ENCODE measurements at regions not wholly inside any gene's neighbourhood (a gene's known extent, or its start where the extent isn't known, plus 50 kb on each side); places are given as distances from the start of the nearest gene placed in this dataset.

- Histone ChIP-seq H3K27me3 (ENCODE audit: insufficient read depth, low read length) (no peaks in the 10 kb centered on the region), H3K4me3 (ENCODE audit: low read length in 2 of 2) (no peak overlapping the region), H3K4me1 (ENCODE audit: insufficient read depth, low read length) (no peaks in the 10 kb centered on the region), H3K9me3 (ENCODE audit: control insufficient read depth in 1 of 2, low read length in 2 of 2) (no peaks in the 10 kb centered on the region), H3K27ac (ENCODE audit: low read depth, low read length) (no peak overlapping the region), H3K36me3 (ENCODE audit: insufficient read depth, low read length) (no peaks in the 10 kb centered on the region)
- POLR2A ChIA-PET (ENCODE audit: partially characterized antibody): no interaction called here
- Mint-ChIP-seq H3K4me1 (no peaks in the 10 kb centered on the region), H3K36me3 (no peaks in the 10 kb centered on the region), H3K27ac (no peak overlapping the region), H3K9me3 (peaks cover 0 to 9% (median 2%) of the 10 kb centered on the region in 8 donors), H3K27me3 (peaks cover 1 to 4% of the 10 kb centered on the region in 2 donors), H3K4me3 (no peak overlapping the region)
- intact Hi-C loops (cut with micrococcal nuclease): no loop called here
- CTCF ChIA-PET (ENCODE audit: partially characterized antibody): no interaction called here
- no peak for DNase-seq
Observed at GRCh38 chr2:65731476-65731875, 299.1 kb upstream of the SPRED2 start.

DNA sequence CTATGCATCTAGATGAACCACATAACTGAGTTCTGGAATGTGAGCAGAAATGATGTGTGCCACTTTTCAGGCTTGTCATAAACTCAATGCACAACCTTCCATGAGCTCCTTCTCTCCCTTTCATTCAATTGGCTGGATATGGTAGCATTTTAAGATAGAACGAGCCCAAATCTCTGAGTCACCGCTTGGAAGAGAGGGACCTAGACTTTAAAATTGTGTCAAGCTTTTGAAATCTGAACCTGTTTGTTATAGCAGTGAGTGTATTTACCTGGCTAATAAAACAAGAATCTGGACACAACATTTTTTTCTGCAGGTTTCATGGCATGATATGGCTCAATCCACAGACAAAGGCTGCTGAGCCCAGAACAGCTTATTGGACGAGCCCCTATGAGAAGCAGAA lies 297.8 kb upstream of the SPRED2 start:
- Mint-ChIP-seq H3K27me3 (peaks cover 1 to 3% of the 10 kb centered on the region in 2 donors), H3K27ac (no peak overlapping the region), H3K4me1 (no peaks in the 10 kb centered on the region), H3K4me3 (no peak overlapping the region), H3K9me3 (peaks cover 0 to 9% (median 3%) of the 10 kb centered on the region in 8 donors), H3K36me3 (no peaks in the 10 kb centered on the region)
- Histone ChIP-seq H3K9me3 (ENCODE audit: control insufficient read depth in 1 of 2, low read length in 2 of 2) (no peaks in the 10 kb centered on the region), H3K4me1 (ENCODE audit: insufficient read depth, low read length) (no peaks in the 10 kb centered on the region), H3K27me3 (ENCODE audit: insufficient read depth, low read length) (no peaks in the 10 kb centered on the region), H3K36me3 (ENCODE audit: insufficient read depth, low read length) (no peaks in the 10 kb centered on the region), H3K4me3 (ENCODE audit: low read length in 2 of 2) (no peak overlapping the region), H3K27ac (ENCODE audit: low read depth, low read length) (no peak overlapping the region)
- intact Hi-C loops (cut with micrococcal nuclease): no loop called here
- no peak for DNase-seq
- ChIA-PET CTCF (ENCODE audit: partially characterized antibody) (no interaction called here), POLR2A (ENCODE audit: partially characterized antibody) (no interaction called here)

GRCh38 chr2:65729246-65729645 lies 296.8 kb upstream of the SPRED2 start:
- H3K4me3 ChIP-seq (ENCODE audit: low read length in 2 of 2): no peak overlapping the region
- no peaks in the 10 kb centered on the region for H3K36me3 Mint-ChIP-seq
- H3K4me1 ChIP-seq (ENCODE audit: insufficient read depth, low read length): no peaks in the 10 kb centered on the region
- H3K9me3 Mint-ChIP-seq: peaks cover 0 to 8% (median 2%) of the 10 kb centered on the region in 8 donors
- no peaks in the 10 kb centered on the region for H3K9me3 ChIP-seq (ENCODE audit: control insufficient read depth in 1 of 2, low read length in 2 of 2)
- H3K36me3 ChIP-seq (ENCODE audit: insufficient read depth, low read length): no peaks in the 10 kb centered on the region
- intact Hi-C loops (cut with micrococcal nuclease): no loop called here
- no peak overlapping the region for H3K27ac ChIP-seq (ENCODE audit: low read depth, low read length)
- no peak for DNase-seq
- no peaks in the 10 kb centered on the region for H3K27me3 ChIP-seq (ENCODE audit: insufficient read depth, low read length)
- H3K4me3 Mint-ChIP-seq: no peak overlapping the region
- CTCF ChIA-PET (ENCODE audit: partially characterized antibody): no interaction called here
- peaks cover 0 to 1% of the 10 kb centered on the region in 2 donors for H3K27me3 Mint-ChIP-seq
- no peaks in the 10 kb centered on the region for H3K4me1 Mint-ChIP-seq
- POLR2A ChIA-PET (ENCODE audit: partially characterized antibody): no interaction called here
- no peak overlapping the region for H3K27ac Mint-ChIP-seq

GRCh38 chr2:65728477-65729180 lies 296.2 kb upstream of the SPRED2 start:
- Histone ChIP-seq H3K27me3 (ENCODE audit: insufficient read depth, low read length) (no peaks in the 10 kb centered on the region), H3K27ac (ENCODE audit: low read depth, low read length) (no peak overlapping the region), H3K4me1 (ENCODE audit: insufficient read depth, low read length) (no peaks in the 10 kb centered on the region), H3K9me3 (ENCODE audit: control insufficient read depth in 1 of 2, low read length in 2 of 2) (no peaks in the 10 kb centered on the region), H3K36me3 (ENCODE audit: insufficient read depth, low read length) (no peaks in the 10 kb centered on the region), H3K4me3 (ENCODE audit: low read length in 2 of 2) (no peak overlapping the region)
- no peak overlapping the region for H3K4me3 Mint-ChIP-seq
- H3K4me1 Mint-ChIP-seq: no peaks in the 10 kb centered on the region
- ChIA-PET CTCF (ENCODE audit: partially characterized antibody) (no interaction called here), POLR2A (ENCODE audit: partially characterized antibody) (no interaction called here)
- intact Hi-C loops (cut with micrococcal nuclease): no loop called here
- peaks cover 0 to 1% of the 10 kb centered on the region in 2 donors for H3K27me3 Mint-ChIP-seq
- DNase-seq: no peak
- H3K36me3 Mint-ChIP-seq: no peaks in the 10 kb centered on the region
- H3K27ac Mint-ChIP-seq: no peak overlapping the region
- H3K9me3 Mint-ChIP-seq: peaks cover 0 to 5% (median under 1%) of the 10 kb centered on the region in 8 donors

GRCh38 chr2:65727816-65728215 lies 295.4 kb upstream of the SPRED2 start:
- Mint-ChIP-seq H3K27ac (no peak overlapping the region), H3K9me3 (peaks cover 0 to 5% (median 0%) of the 10 kb centered on the region in 8 donors), H3K4me3 (no peak overlapping the region), H3K4me1 (no peaks in the 10 kb centered on the region), H3K36me3 (no peaks in the 10 kb centered on the region), H3K27me3 (peaks cover 0 to 1% of the 10 kb centered on the region in 2 donors)
- Histone ChIP-seq H3K27me3 (ENCODE audit: insufficient read depth, low read length) (no peaks in the 10 kb centered on the region), H3K4me1 (ENCODE audit: insufficient read depth, low read length) (no peaks in the 10 kb centered on the region), H3K9me3 (ENCODE audit: control insufficient read depth in 1 of 2, low read length in 2 of 2) (no peaks in the 10 kb centered on the region), H3K36me3 (ENCODE audit: insufficient read depth, low read length) (no peaks in the 10 kb centered on the region), H3K4me3 (ENCODE audit: low read length in 2 of 2) (no peak overlapping the region), H3K27ac (ENCODE audit: low read depth, low read length) (no peak overlapping the region)
- CTCF ChIA-PET (ENCODE audit: partially characterized antibody): no interaction called here
- POLR2A ChIA-PET (ENCODE audit: partially characterized antibody): no interaction called here
- intact Hi-C loops (cut with micrococcal nuclease): no loop called here
- DNase-seq: no peak

DNA sequence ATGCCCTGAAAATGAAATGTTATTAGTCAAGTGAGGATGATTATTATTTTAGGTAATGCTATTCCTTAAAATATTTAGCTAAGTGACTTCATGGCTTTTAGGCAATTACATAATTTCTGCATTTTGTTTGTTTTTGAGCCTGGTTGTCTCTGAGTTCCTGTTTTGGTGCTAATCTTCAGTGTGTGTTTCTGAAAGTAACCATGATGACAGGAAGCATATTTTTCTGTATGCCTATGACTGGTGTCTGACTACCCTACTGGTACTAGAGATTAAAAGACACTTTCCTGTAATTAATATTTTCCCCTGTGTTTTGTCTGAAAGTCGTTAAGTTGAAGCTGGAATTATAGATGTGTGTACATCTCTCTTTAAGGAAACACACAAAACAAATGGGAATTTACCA lies 295.0 kb upstream of the SPRED2 start:
- Mint-ChIP-seq H3K36me3 (no peaks in the 10 kb centered on the region), H3K4me1 (no peaks in the 10 kb centered on the region), H3K27ac (no peak overlapping the region), H3K27me3 (peaks cover under 1 to 1% of the 10 kb centered on the region in 2 donors), H3K9me3 (peaks cover 0 to 5% (median 0%) of the 10 kb centered on the region in 8 donors), H3K4me3 (no peak overlapping the region)
- Histone ChIP-seq H3K27ac (ENCODE audit: low read depth, low read length) (no peak overlapping the region), H3K4me1 (ENCODE audit: insufficient read depth, low read length) (no peaks in the 10 kb centered on the region), H3K36me3 (ENCODE audit: insufficient read depth, low read length) (no peaks in the 10 kb centered on the region), H3K27me3 (ENCODE audit: insufficient read depth, low read length) (no peaks in the 10 kb centered on the region), H3K9me3 (ENCODE audit: control insufficient read depth in 1 of 2, low read length in 2 of 2) (no peaks in the 10 kb centered on the region), H3K4me3 (ENCODE audit: low read length in 2 of 2) (no peak overlapping the region)
- intact Hi-C loops (cut with micrococcal nuclease): no loop called here
- POLR2A ChIA-PET (ENCODE audit: partially characterized antibody): no interaction called here
- CTCF ChIA-PET (ENCODE audit: partially characterized antibody): no interaction called here
- DNase-seq: no peak

GRCh38 chr2:65724752-65725151 lies 292.4 kb upstream of the SPRED2 start:
- Histone ChIP-seq H3K27me3 (ENCODE audit: insufficient read depth, low read length) (no peaks in the 10 kb centered on the region), H3K9me3 (ENCODE audit: control insufficient read depth in 1 of 2, low read length in 2 of 2) (no peaks in the 10 kb centered on the region), H3K4me1 (ENCODE audit: insufficient read depth, low read length) (no peaks in the 10 kb centered on the region), H3K36me3 (ENCODE audit: insufficient read depth, low read length) (no peaks in the 10 kb centered on the region), H3K27ac (ENCODE audit: low read depth, low read length) (no peak overlapping the region), H3K4me3 (ENCODE audit: low read length in 2 of 2) (no peak overlapping the region)
- no peaks in the 10 kb centered on the region for H3K36me3 Mint-ChIP-seq
- H3K4me3 Mint-ChIP-seq: no peak overlapping the region
- ChIA-PET CTCF (ENCODE audit: partially characterized antibody) (no interaction called here), POLR2A (ENCODE audit: partially characterized antibody) (no interaction called here)
- no peaks in the 10 kb centered on the region for H3K4me1 Mint-ChIP-seq
- DNase-seq: no peak
- H3K27ac Mint-ChIP-seq: no peak overlapping the region
- peaks cover 2 to 3% of the 10 kb centered on the region in 2 donors for H3K27me3 Mint-ChIP-seq
- intact Hi-C loops (cut with micrococcal nuclease): no loop called here
- H3K9me3 Mint-ChIP-seq: peaks cover 0 to 5% (median 0%) of the 10 kb centered on the region in 8 donors

DNA sequence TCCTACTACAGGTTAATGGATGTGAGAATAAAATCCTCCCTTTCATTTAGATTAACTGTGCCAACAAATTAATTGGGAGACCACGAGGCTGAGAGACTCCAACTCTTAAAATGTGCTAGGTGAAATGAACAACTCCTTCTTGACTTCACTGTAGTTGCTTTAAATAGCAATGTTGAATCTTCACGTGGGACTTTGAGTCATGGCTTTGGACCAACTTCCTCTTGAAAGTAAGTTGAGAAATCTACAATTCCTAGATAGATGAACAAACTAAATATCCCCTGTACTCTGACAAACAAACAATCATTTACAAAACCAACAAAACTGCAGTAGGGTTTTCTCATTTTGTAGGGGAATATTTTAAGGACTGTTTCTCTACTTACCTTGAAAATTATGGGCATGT lies 291.9 kb upstream of the SPRED2 start:
- no peak for DNase-seq
- H3K4me1 ChIP-seq (ENCODE audit: insufficient read depth, low read length): no peaks in the 10 kb centered on the region
- H3K27ac Mint-ChIP-seq: no peak overlapping the region
- H3K36me3 Mint-ChIP-seq: no peaks in the 10 kb centered on the region
- CTCF ChIA-PET (ENCODE audit: partially characterized antibody): no interaction called here
- no peaks in the 10 kb centered on the region for H3K9me3 ChIP-seq (ENCODE audit: control insufficient read depth in 1 of 2, low read length in 2 of 2)
- H3K4me1 Mint-ChIP-seq: no peaks in the 10 kb centered on the region
- POLR2A ChIA-PET (ENCODE audit: partially characterized antibody): no interaction called here
- intact Hi-C loops (cut with micrococcal nuclease): no loop called here
- H3K27me3 Mint-ChIP-seq: peaks cover 2 to 3% of the 10 kb centered on the region in 2 donors
- no peak overlapping the region for H3K4me3 ChIP-seq (ENCODE audit: low read length in 2 of 2)
- no peaks in the 10 kb centered on the region for H3K36me3 ChIP-seq (ENCODE audit: insufficient read depth, low read length)
- no peaks in the 10 kb centered on the region for H3K27me3 ChIP-seq (ENCODE audit: insufficient read depth, low read length)
- H3K9me3 Mint-ChIP-seq: peaks cover 0 to 5% (median 0%) of the 10 kb centered on the region in 8 donors
- no peak overlapping the region for H3K4me3 Mint-ChIP-seq
- no peak overlapping the region for H3K27ac ChIP-seq (ENCODE audit: low read depth, low read length)

All from CD4-positive, alpha-beta memory T cell (primary cell).